HG02763 (cell line): ENCODE measurements at regions not wholly inside any gene's neighbourhood (a gene's known extent, or its start where the extent isn't known, plus 50 kb on each side); places are given as distances from the start of the nearest gene placed in this dataset.
"Not testable (repeated sequence)": the region's sequence is repeated elsewhere in the genome, so short reads cannot be mapped to it uniquely, and the experiment has no call there.

Experiments
- ATAC-seq: cut with Tn5 transposase; IDR thresholded peaks from one replicate; pipeline ENCODE4 v1.9.1; 2021; ENCODE audit warnings: mild to moderate bottlenecking, moderate library complexity; ENCODE audit not compliant: unreplicated experiment

- ATAC-seq, result no peak
Measured at GRCh38 chr4:13922873-13923645, 295.5 kb upstream of the BOD1L1 start.

GRCh38 chr4:13924900-13925299, 297.4 kb upstream of the BOD1L1 start:
- ATAC-seq, result not testable (repeated sequence)

DNA sequence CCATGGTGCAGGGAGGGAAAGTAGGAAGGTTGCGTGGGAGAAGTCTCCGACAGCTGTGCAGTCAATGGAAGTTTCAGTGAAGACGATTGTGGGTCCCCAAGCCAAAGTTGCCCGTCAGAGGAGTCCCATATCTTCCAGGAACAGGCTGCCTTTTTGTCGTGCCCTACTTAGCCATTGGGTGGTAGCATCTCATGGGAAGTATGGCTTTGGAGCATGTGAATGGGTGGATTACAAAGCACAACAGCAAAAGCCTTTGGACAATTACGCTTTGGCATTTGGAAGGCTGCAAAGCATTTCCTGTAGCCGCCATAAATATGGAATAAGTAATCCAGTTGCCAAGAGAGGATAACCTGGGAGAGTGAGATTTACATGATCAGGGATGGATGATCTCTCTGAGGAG, 300.7 kb upstream of the BOD1L1 start:
- no peak for ATAC-seq

DNA sequence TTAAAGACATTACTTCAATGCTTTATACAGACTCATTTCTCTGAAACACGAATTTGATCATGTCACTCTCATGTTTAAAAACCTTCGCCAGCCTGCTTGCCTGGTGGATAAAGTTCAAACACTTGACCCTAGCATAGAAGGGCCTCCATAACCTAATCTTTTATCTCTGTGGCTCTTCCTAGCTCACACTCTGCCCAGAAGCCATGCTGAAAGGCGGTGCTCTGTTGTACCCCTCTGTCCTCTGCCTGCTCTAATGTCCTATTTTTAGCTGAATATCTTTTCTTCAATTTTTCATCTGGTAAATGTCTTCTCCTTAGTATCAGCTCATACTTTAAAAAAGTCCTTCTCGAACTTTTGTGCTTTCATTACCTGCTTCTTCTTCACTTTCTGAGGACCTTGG, 302.6 kb upstream of the BOD1L1 start:
- no peak for ATAC-seq

DNA sequence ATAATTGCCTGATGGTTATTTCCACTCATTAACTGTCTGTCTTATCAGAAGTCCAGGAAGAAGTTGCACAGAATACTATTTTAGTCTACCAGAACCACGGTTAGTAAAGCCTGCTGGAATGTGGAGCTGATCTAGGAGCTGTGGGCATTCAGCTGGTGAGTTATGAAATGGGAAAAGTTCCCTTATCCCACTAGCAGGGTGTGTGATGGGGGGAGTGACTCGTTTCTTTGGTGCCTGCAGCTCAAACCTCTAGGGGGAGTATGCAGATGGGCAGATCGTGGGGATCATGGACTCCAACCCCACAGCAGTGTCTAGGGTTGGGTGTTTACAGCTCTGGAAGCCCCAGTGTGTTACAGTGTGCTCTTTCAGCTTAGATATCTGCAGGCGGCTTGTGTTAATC, 305.7 kb upstream of the BOD1L1 start:
- no peak for ATAC-seq

GRCh38 chr4:13938299-13938698, 310.8 kb upstream of the BOD1L1 start:
- no peak for ATAC-seq

GRCh38 chr4:13940921-13941320, 313.4 kb upstream of the BOD1L1 start:
- ATAC-seq, result no peak

DNA sequence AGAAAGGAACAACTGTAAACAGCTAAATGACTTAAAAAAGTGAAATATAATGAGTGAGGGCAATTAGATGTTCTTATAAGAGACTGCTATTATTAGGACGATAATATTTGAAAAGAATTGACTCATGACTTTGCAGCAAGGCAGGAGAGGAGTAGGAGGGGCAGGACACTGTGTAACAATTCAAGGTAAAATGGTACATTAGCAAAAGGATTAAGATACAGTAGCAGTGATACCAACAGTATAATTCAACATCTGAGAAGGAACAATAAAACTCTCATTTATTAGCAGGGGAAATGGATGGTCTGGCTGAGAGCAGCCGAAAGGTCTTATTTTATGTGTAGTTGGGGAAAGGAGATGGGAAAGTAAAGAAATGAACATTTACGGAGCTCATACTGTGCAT, 315.5 kb upstream of the BOD1L1 start:
- ATAC-seq, result no peak

GRCh38 chr4:13944095-13944511, 316.6 kb upstream of the BOD1L1 start:
- ATAC-seq, result no peak

GRCh38 chr4:13947921-13948320, 320.4 kb upstream of the BOD1L1 start:
- ATAC-seq, result no peak

GRCh38 chr4:13950491-13950890, 323.0 kb upstream of the BOD1L1 start:
- no peak for ATAC-seq

DNA sequence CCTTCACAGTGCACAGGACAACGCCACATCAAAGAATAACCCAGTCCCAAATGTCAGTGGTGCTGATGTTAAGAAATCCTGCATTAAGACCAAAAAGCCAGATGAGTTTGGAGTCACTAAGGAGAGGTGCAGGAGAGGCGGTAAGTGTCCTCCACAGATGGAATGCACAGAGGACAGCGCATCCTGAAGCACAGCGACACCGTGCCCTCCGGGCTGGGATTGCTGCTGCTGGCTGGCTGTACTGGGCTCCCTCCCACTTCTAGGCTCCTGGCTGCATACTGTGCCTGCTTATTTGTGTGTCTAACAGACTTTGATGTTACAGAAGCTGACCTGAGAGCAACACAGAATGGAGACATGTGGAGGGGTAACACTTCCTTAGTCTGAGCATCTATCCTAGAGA, 325.6 kb upstream of the BOD1L1 start:
- ATAC-seq, result no peak

GRCh38 chr4:13955551-13955950, 328.0 kb upstream of the BOD1L1 start:
- ATAC-seq, result no peak

DNA sequence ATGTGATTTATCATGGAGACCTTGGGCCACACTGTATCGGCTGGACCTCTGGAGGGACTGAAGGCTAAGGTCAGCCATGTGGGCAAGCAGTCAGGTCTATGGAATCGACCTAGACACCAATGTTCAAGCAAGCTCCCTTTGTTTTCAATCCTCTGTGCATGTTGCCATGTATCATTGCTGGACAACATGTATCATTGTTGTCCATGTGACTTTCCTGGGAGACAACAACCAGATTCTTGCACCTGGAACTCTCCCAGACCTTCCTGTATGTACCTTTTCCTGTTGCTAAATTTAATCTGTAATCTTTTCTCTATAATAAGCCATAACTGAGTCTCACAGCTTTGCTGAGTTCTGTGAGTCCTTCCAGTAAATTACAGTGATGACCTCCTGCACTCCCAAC, 329.4 kb upstream of the BOD1L1 start:
- ATAC-seq, result no peak

GRCh38 chr4:13957871-13958270, 330.3 kb upstream of the BOD1L1 start:
- ATAC-seq, result no peak

GRCh38 chr4:13963601-13964000, 336.1 kb upstream of the BOD1L1 start:
- no peak for ATAC-seq

DNA sequence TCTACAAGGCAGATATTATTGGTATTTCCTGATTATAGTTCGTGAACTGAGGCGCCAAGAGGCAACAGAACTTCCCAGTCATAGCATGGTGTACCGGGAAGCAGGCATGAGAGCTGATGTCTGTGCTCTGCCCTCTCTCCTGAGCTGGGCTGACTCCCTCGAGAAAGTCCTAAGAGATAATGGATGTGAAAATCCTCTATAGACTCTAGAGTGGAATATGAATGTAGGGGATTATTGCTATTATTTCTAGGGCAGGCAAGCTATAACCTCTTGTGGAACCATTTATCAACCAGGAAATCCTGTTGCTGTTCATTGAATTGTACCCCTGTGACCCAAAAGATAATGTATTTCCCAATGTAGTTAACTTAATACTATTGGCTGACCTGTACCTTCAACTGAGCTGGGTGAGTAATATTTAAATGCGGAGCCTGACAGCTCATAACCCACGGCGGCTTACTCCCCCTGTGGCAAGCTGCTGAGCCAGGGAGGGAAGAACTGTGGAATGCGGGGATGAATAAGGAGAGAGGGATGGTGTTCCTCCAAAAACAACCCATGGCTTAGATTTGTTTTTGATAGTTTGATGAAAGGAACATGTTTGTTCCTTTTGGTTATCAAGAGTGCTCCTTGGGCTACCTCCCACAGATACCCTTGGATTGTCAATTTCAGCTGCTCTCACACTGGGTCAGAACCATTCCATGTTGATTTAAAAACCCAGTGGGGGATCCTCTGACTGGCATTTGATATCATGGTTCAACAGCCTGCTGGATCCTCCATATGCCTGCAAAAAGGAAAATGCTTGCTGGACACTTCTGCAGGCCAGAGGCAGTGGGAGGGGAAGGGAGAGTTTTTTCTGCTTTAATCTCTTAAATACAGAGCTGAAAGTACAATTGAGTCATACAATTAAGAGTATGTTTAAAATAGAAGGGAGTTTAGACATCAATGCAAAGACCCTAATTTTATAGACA, 339.0 kb upstream of the BOD1L1 start:
- no peak for ATAC-seq

DNA sequence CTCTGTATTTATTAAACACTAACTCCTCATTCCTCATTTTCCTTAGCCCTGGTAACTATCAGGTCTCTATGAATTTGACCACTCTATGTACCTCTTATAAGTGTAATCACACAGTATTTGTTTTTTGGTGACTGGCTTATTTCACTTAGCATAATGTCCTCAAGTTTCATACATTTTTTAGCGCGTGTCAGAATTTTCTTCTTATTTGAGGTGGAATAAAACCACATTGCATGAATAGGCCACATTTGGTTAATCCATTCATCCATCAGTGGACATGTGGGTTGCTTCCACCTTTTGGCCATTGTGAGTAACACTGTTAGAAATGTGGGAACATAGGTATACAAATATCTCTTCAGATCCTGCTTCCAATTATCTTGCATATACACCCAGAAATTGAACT, 341.2 kb upstream of the BOD1L1 start:
- ATAC-seq, result no peak

DNA sequence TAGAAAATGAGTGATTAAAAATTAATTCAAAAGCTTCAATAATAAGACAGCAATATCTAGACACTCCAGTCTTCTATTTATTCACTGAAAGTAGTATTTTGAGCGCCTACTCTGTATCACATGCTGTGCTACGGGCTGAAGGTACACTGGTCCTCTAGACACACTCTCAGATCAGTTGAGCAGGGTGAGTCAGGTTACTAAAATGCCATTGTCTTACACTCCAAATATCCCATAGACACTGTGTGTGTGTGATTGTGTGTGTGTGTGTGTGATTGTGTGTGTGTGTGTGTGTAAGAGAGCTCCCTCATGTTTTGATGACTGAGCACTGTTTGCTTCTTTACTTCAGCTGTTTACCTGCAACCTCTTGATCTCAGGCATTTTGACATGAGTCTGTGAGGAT, 342.8 kb upstream of the BOD1L1 start:
- ATAC-seq, result no peak

- no peak for ATAC-seq
Measured at GRCh38 chr4:13977746-13978145, 350.2 kb upstream of the BOD1L1 start.

GRCh38 chr4:13980317-13981310, 353.1 kb upstream of the BOD1L1 start:
- ATAC-seq, result peak; percentile 56
